GM12865 (cell line): ENCODE measurements at regions not wholly inside any gene's neighbourhood (a gene's known extent, or its start where the extent isn't known, plus 50 kb on each side); places are given as distances from the start of the nearest gene placed in this dataset.

Experiments used
- DNase-seq: peaks from one replicate; pipeline ENCODE4 v3.0.0; 2010; ENCODE audit warnings: low read depth
- H3K4me3 ChIP-seq: 2 replicates; pipeline ENCODE4 v1.5.1; 2011; ENCODE audit warnings: mild to moderate bottlenecking, low read depth, low read length, control low read depth
- CTCF ChIP-seq: IDR thresholded peaks from 2 replicates; pipeline ENCODE4 v1.5.1; 2011; ENCODE audit warnings: low read length, control low read depth, low read depth, inconsistent platforms; ENCODE audit not compliant: insufficient read depth; ENCODE audit errors: missing control alignments

DNA sequence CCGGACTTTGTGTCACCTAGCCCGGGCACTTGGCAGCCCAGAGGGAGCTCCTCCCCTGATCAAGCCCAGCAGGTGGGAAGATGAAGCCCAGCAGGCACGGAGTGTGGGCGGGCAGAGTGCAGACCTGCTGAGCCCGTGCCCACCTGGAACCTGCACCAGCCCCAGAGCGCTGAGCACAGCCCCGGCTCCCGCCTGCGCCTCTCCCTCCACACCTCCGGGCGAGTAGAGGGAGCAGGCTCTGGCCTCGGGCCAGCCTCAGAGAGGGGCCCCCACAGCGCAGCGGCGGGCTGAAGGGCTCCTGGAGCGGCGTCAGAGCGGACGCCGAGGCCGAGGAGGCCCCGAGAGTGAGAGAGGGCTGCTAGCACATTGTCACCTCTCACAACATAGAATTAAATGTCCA lies 257.7 kb downstream of the VGLL3 start:
- DNase-seq = no peak
- TF ChIP-seq CTCF = no peak
- H3K4me3 ChIP-seq = no peak overlapping the region

GRCh38 chr3:86731501-86731901 lies 259.4 kb downstream of the VGLL3 start:
- TF ChIP-seq CTCF = no peak
- no peak for DNase-seq

DNA sequence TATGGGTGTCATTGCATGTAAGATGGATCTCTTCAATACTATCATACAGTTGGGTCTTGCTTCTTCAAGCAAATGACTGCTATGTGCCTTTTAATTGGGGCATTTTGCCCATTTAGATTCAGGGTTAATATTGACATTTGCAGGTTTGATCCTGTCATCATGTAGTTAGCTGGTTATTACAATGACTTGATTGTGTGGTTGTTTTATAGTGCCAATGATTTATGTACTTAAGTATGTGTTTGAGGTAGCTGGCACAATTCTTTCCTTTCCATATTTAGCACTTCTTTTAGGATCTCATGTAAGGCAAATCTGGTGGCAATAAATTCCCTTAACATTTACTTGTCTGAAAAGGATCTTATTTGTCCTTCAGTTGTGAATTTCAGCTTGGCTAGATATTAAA lies 267.5 kb downstream of the VGLL3 start:
- no peak for DNase-seq
- no peak overlapping the region for H3K4me3 ChIP-seq
- TF ChIP-seq CTCF = no peak

More at GRCh38 chr3:86731501-86731901, 259.4 kb downstream of the VGLL3 start:
- H3K4me3 ChIP-seq = no peak overlapping the region

GRCh38 chr3:86711634-86712033 lies 279.3 kb downstream of the VGLL3 start:
- TF ChIP-seq CTCF = no peak
- DNase-seq = no peak
- H3K4me3 ChIP-seq = no peak overlapping the region

DNA sequence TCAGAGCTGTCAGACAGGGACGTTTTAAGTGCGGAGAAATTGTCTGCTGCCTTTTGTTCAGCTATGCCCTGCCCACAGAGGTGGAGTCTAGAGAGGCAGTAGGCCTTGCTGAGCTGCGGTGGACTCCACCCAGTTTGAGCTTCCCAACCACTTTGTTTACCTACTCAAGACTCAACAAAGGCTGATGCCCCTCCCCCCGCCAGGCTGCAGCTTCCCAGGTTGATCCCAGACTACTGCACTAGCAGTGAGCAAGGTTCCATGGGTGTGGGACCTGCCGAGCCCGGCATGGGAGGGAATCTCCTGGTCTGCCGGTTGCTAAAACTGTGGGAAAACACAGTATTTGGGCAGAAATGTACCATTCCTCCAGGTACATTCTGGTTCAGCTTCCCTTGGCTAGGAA lies 282.1 kb downstream of the VGLL3 start:
- H3K4me3 ChIP-seq = no peak overlapping the region
- TF ChIP-seq CTCF = no peak
- DNase-seq = no peak

DNA sequence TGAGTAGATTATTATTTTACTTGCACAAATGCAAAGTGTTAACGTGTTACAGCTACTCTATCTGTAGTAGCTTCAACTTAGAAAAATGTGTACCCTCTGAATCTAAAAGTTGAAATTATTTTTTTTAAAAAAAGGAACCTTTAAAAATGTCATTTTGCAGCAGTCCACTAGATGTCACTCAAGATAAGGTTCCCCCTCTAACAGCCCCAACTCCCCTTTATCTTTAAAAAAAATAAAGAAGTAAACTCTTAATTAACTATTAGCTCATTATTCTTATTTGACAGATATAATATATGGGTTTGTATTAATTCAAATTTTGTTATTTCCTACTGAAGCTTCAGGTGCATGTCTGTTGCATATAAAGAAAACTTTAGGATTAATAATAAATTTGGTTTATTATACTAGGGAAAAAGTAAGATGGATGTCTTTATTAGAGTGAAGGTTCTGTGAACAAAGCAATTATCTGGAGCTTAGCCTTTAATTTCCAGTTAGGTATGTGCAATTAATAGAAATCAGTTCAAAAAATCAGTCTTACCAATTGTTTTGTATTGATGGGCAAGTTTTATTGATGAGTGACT lies 288.5 kb downstream of the VGLL3 start:
- peak; percentile 1 for DNase-seq

More for the DNA sequence above, 288.5 kb downstream of the VGLL3 start:
- peak; percentile 46 for TF ChIP-seq CTCF
- no peak overlapping the region for H3K4me3 ChIP-seq
